Sigmoid colon (tissue), 4 donors: ENCODE measurements at regions not wholly inside any gene's neighbourhood (a gene's known extent, or its start where the extent isn't known, plus 50 kb on each side); places are given as distances from the start of the nearest gene placed in this dataset.

Experiments
- EP300 ChIP-seq, 4 donors: sonication (generic); formaldehyde crosslinking; IDR thresholded peaks; one replicate each; pipeline ENCODE4 v1.6.1; 2017; ENCODE audit warnings: antibody characterized with exemption in 4 of 4
- TF ChIP-seq, protein P1 (sequence below), 4 experiments: fragments of 450-650 bp in 3 of 4; fragments of 200-600 bp in 1 of 4; IDR thresholded peaks; one replicate each; pipeline ENCODE4 v1.5.1; 2016 to 2019; ENCODE audit warnings: antibody characterized with exemption in 4 of 4, mild to moderate bottlenecking in 3 of 4, moderate library complexity in 2 of 4

DNA sequence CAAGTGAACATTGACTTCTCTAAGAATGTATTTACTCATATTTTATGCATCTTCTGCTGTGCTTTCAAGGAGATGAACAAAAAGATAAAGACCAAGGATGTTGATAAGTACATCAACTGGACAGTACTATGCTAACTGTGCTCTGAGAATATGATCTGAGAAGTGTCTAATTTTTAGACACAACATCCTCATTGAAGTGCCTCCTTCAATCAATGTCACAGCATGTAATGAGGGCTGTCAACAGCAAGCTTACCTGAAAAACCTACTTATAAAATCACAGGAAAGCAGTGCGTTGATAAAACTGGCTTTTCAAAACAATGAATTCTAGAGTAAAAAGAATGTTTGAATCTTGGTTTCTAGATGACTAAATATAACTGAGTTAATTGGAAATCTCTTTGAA, 452.9 kb upstream of the DSEL start:
- TF ChIP-seq, protein P1, sequence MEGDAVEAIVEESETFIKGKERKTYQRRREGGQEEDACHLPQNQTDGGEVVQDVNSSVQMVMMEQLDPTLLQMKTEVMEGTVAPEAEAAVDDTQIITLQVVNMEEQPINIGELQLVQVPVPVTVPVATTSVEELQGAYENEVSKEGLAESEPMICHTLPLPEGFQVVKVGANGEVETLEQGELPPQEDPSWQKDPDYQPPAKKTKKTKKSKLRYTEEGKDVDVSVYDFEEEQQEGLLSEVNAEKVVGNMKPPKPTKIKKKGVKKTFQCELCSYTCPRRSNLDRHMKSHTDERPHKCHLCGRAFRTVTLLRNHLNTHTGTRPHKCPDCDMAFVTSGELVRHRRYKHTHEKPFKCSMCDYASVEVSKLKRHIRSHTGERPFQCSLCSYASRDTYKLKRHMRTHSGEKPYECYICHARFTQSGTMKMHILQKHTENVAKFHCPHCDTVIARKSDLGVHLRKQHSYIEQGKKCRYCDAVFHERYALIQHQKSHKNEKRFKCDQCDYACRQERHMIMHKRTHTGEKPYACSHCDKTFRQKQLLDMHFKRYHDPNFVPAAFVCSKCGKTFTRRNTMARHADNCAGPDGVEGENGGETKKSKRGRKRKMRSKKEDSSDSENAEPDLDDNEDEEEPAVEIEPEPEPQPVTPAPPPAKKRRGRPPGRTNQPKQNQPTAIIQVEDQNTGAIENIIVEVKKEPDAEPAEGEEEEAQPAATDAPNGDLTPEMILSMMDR (IDR thresholded peaks at IDR 0.05): no peak
- no peak for TF ChIP-seq EP300 (IDR thresholded peaks at IDR 0.05)
